ENCODE measurements at regions not wholly inside any gene's neighbourhood (a gene's known extent, or its start where the extent isn't known, plus 50 kb on each side); places are given as distances from the start of the nearest gene placed in this dataset.

DNA sequence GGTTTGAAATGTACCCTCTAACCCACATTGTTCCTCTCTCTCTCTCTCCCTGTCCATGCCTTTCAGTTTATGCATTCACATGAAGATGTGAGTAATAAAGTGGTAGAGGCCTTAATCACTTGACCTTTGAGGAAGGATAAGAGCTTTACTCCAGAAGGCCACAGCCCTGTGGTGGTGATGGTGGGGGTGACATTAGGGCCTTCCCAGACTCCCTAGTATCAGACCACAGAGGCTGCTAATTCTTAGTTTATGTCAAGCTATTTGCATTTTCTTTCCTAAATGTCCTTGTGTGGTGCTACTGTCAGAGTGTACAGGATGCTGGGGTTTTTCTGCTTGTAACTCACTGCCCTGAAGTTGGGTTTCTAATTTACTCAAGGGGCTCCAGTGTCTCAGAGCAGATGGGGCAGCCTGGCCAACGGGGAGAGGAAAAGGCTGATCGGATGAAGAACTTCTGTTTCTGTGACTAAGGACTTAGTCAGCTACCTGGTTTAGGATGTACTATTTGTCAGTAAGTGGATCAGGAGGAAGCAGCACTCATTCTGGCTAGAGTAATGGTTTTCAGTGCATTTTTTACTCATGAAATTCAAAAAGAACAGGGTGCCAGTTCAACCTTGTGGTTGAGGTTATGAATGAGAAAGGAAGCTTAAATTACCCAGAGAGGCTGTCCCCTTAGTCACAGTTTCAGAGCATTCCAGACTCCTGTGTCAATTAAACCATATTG, 509.6 kb upstream of the DIPK2B start:
- H3K27ac ChIP-seq, result no peak overlapping the region
- no peak overlapping the region for H3K4me3 ChIP-seq
- ATAC-seq (ENCODE audit: low FRiP score in 2 of 2), result no peak
- TF ChIP-seq CTCF (IDR thresholded peaks at IDR 0.05) (no peak), POLR2AphosphoS5 (IDR thresholded peaks at IDR 0.05) (no peak), EP300 (IDR thresholded peaks at IDR 0.05) (no peak), POLR2A (IDR thresholded peaks at IDR 0.05) (no peak)
- 48 to 56% methylated on average over 2 of the region's 2 CpGs for WGBS, 2 donors
- no peak for DNase-seq
- peaks cover 0 to 3% (median 0%) of the 10 kb centered on the region in 4 donors for H3K4me1 ChIP-seq
- H3K9me3 ChIP-seq, result no peaks in the 10 kb centered on the region
- H3K36me3 ChIP-seq, result no peaks in the 10 kb centered on the region
- H3K27me3 ChIP-seq, result no peaks in the 10 kb centered on the region

GRCh38 chrX:45709381-45709780, 508.7 kb upstream of the DIPK2B start:
- Histone ChIP-seq H3K27me3 (no peaks in the 10 kb centered on the region), H3K27ac (no peak overlapping the region), H3K9me3 (no peaks in the 10 kb centered on the region), H3K4me1 (no peaks in the 10 kb centered on the region), H3K36me3 (no peaks in the 10 kb centered on the region), H3K4me3 (no peak overlapping the region)
- DNase-seq, result no peak
- WGBS, 2 donors, result 70 to 100% methylated on average over 1 of the region's 1 CpG
- no peak for ATAC-seq (ENCODE audit: low FRiP score in 2 of 2)
- TF ChIP-seq EP300 (IDR thresholded peaks at IDR 0.05), result no peak
- no peak for TF ChIP-seq POLR2AphosphoS5 (IDR thresholded peaks at IDR 0.05)
- TF ChIP-seq POLR2A (IDR thresholded peaks at IDR 0.05), result no peak
- TF ChIP-seq CTCF (IDR thresholded peaks at IDR 0.05), result no peak

DNA sequence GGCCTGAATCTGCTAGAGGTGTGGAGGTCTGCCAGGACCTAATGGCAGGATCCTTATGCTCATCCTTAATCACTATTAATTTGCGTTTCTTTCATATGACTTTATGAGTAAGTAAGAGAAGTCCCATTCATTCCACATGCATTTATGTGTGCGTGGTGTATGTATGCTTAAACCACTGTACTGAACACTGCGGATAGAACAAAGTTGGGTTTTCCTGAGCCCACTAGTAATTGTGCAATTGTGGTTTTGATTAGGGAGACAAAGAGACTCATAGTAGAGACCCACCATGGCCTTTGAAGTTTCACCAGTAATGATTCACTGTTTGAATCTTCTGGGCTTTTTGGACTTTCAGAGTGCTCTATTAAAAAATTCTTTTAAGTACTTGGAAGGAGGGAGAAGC, 498.5 kb upstream of the DIPK2B start:
- no peaks in the 10 kb centered on the region for H3K27me3 ChIP-seq
- TF ChIP-seq EP300 (IDR thresholded peaks at IDR 0.05) (no peak), POLR2AphosphoS5 (IDR thresholded peaks at IDR 0.05) (no peak), POLR2A (IDR thresholded peaks at IDR 0.05) (no peak), CTCF (IDR thresholded peaks at IDR 0.05) (no peak)
- no peaks in the 10 kb centered on the region for H3K9me3 ChIP-seq
- DNase-seq (no peak), ATAC-seq (ENCODE audit: low FRiP score in 2 of 2) (no peak)
- H3K4me3 ChIP-seq, result no peak overlapping the region
- no peak overlapping the region for H3K27ac ChIP-seq
- peaks cover 0 to 6% (median 0%) of the 10 kb centered on the region in 4 donors for H3K4me1 ChIP-seq
- 79 to 83% methylated on average over 3 of the region's 3 CpGs for WGBS, 2 donors
- H3K36me3 ChIP-seq, result no peaks in the 10 kb centered on the region

- TF ChIP-seq POLR2A (IDR thresholded peaks at IDR 0.05) (no peak), EP300 (IDR thresholded peaks at IDR 0.05) (no peak), POLR2AphosphoS5 (IDR thresholded peaks at IDR 0.05) (peak in 1 of 2 donors; percentile 38)
- no peaks in the 10 kb centered on the region for H3K27me3 ChIP-seq
- no peaks in the 10 kb centered on the region for H3K36me3 ChIP-seq
- WGBS, 2 donors, result 53 to 61% methylated on average over 7 of the region's 7 CpGs
- ATAC-seq (ENCODE audit: low FRiP score in 2 of 2), result peak in 1 of 2 donors; percentile 49
- no peak for DNase-seq
- H3K4me3 ChIP-seq, result no peak overlapping the region
- H3K27ac ChIP-seq, result peak overlapping the region in 1 of 4 donors; percentile 34
- no peaks in the 10 kb centered on the region for H3K9me3 ChIP-seq
- peaks cover 0 to 6% (median 0%) of the 10 kb centered on the region in 4 donors for H3K4me1 ChIP-seq
Observed at GRCh38 chrX:45697591-45697990, 496.9 kb upstream of the DIPK2B start.

DNA sequence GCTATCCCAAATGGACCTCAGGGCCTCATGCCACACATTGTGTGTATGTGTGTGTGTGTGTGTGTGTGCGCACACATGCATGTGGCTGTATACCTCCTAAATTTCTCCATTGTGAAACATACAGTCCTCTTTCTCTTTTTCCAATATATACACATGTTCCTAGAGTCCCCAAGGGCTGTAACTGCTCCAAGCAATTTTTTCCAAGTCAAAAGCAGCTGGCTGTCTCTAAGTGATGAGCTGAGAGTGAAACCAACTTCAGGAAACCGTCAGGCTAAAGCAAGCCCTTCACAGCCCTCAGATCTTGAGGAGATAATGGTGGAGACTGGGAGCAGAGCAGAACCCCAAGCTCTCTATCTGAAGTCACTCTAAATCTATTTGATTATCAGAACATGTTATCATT, 496.1 kb upstream of the DIPK2B start:
- H3K36me3 ChIP-seq, result no peaks in the 10 kb centered on the region
- H3K9me3 ChIP-seq, result no peaks in the 10 kb centered on the region
- ATAC-seq (ENCODE audit: low FRiP score in 2 of 2) (no peak), DNase-seq (no peak)
- no peaks in the 10 kb centered on the region for H3K27me3 ChIP-seq
- 68 to 73% methylated on average over 2 of the region's 2 CpGs for WGBS, 2 donors
- H3K27ac ChIP-seq, result no peak overlapping the region
- H3K4me3 ChIP-seq, result no peak overlapping the region
- peaks cover 0 to 6% (median 0%) of the 10 kb centered on the region in 4 donors for H3K4me1 ChIP-seq
- TF ChIP-seq POLR2AphosphoS5 (IDR thresholded peaks at IDR 0.05) (no peak), EP300 (IDR thresholded peaks at IDR 0.05) (no peak), POLR2A (IDR thresholded peaks at IDR 0.05) (no peak), CTCF (IDR thresholded peaks at IDR 0.05) (no peak)
